ENCODE measurements at regions not wholly inside any gene's neighbourhood (a gene's known extent, or its start where the extent isn't known, plus 50 kb on each side); places are given as distances from the start of the nearest gene placed in this dataset.

DNA sequence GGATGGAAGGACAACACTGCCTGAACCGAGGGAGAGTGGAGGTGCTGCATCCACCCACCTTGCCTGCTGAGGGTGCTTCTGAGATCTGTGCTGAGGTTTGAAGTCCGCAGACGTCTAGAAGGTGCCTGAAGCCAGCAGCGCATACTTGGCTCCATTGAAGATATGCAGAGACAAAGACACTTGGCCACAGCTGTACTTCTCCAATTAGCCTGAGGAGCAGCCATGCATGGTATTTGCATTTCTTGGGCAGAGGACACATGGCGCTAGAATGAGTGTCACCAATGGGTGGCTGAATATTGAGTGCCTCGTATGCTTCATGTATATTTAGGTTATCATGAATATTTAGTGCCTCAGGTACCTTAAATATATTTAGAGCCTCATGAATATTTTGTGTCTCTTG is 128.7 kb upstream of the ATP6AP2 start:
- no peak for DNase-seq (ENCODE audit: low read depth in 3 of 3)

DNA sequence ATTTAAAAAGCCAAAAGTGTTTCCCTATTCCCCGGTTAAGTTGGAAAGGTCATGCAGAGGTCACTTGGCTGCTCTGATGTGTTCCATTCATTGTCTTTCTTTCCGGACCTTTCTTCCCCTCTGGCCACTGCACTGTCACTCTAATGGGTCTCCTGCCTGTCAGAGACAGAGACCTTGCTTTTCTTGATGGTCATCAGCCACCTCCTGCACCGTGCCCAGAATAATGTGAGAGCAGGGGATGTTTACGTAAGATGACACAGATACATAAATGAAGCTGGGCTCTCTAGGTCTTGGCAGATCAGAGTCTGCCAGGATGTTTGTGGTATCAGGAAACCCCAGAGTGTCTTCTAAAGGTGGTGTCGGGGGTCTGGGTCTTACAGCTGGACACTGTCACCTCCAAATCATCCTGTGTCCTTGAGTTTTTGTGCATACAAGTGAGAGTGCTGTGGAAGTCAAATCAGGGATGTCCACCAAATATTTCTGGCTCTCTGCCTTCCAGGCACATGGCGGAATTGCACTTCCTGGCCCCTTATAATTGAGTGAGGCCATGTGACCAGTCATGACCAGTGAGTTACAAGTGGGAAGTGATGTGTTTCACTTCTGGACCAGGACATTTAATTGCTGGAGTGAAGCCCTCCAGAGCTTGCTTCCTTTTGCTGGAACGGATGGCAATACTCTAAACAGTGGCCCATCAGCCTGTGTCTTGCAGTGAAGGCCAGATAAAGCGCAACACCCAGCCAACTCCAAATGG is 130.6 kb upstream of the ATP6AP2 start:
- DNase-seq (ENCODE audit: low read depth in 3 of 3): no peak

- DNase-seq (ENCODE audit: low read depth in 3 of 3): no peak
Measured at GRCh38 chrX:40449396-40449795, 131.4 kb upstream of the ATP6AP2 start.

DNA sequence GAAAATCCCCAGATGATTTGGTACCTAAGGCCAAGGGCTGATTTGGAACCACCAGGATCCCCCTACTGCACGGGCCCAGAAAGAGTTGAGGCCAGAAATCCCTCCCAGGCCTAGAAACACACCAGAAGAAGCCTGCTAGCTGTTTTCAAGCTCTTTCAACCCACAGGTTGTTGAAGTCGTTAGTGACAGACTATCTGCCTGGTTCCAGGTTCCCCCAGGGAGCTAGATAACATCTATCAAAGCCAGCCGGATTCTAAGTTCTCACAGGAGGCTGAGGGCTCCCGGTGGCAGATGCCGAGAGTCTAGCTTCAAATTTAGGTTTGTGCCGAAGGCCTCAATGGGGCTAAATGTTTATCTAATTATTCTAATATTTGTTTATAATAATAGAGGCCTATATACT is 132.0 kb upstream of the ATP6AP2 start:
- DNase-seq (ENCODE audit: low read depth in 3 of 3): no peak

GRCh38 chrX:40446921-40447320 is 133.8 kb upstream of the ATP6AP2 start:
- no peak for DNase-seq (ENCODE audit: low read depth in 3 of 3)

GRCh38 chrX:40445691-40446090 is 135.1 kb upstream of the ATP6AP2 start:
- no peak for DNase-seq (ENCODE audit: low read depth in 3 of 3)

DNA sequence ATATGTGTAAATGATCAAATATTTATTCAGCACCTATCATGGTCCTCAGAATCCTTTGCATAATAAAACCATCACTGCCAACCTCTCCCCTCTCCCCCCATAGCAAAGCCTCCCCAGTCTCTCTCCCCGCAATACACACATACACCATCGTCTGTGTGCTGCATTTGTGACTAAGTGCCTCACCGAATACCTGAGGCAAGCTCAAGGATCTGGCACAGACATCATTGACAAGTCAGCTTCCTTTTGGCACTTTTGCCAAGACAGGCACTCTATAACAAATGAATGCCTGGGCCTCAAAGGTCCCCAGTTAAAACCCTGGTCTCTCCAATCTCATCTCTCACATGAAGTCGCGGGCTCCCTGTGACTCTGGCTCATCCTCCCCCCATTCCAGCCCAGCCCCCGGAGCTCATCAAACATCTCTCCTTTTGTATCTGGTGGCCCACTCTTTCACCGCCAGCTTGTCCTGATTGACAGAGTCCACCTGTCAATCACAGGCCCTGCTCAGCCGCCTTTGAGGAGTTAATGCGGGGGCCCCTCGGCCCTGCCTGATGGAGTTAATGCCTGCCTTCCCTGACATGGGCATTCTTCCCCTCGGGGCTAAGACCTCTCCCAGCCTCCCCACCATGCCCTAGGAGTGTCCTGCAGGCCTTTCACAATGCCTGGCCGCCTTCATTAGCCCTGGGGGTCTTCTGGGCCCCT is 135.8 kb upstream of the ATP6AP2 start:
- no peak for DNase-seq (ENCODE audit: low read depth in 3 of 3)

DNA sequence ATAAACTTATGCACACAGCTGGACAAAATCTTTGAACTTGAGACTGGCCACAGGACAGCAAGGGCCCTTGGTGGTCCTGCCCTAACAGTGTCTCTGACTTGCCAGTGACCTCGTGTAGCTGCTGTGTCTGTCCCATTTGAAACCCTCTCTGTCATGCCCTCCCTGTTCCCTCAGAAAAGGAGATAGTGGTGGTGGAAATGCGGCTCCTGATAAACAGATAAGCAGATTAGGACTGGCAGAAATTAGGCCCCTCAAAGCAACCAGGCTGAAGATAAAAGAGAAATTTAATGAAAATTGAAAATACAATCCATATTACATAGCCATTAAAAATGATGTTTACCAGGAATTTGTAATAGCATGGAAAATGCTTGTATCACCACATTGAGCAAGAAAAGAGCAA is 136.6 kb upstream of the ATP6AP2 start:
- DNase-seq (ENCODE audit: low read depth in 3 of 3): no peak

DNA sequence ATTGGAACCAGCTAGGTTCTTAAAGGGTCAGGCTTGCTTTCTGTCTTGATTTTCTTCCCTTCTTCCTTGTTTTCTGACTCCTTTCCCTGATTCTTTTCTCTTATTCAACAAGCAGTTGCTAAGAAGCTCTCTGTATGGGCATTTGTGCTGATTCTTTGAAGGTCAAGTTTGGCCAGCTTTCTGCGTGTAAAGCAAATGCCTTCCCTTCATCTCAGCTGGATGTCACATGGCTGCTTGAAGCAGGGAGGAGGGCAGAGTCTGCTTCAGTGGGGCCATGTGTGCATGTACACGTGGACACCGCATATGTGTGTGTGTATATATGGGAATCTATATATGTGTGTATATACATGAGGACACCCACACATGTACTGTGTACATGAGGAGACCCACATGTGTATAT is 139.9 kb upstream of the ATP6AP2 start:
- no peak for DNase-seq (ENCODE audit: low read depth in 3 of 3)

DNA sequence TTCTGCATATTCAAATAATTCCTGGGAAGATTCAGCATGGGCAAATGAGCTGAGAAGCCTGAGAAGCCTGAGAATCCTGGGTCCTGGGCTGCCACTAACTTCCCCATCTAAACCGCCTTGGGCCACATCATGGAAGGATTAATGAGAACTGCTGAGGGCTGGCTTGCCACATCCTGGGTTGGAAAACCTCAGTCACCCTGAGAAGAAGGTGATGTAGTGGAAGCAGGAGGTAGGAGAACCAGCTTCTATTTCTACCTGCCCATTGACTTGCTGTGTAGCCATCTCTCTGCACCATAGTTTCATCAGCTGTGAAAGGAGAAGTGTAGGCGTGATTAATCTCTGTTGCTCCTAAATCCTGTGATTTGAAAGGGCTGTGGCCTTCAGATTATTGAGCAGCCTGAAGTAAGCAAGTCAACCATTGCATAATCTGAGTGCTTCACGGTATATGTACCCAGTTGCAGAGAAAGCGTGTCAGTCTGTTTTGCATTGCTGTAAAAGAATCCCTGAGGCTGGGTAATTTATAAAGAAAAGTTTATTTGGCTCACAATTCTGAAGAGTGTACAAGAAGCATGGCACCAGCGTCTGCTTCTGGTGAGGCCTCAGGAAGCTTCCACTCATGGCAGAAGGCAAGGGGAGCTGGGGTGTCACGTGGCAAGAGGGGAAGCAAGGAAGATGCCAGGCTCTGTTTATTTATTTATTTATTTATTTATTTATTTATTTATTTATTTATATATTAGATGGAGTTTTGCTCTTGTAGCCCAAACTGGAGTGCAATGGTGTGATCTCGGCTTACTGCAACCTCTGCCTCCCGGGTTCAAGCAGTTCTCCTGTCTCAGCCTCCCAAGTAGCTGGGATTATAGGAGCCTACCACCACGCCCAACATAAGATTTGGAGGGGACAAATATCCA is 140.9 kb upstream of the ATP6AP2 start:
- no peak for DNase-seq (ENCODE audit: low read depth in 3 of 3)

DNA sequence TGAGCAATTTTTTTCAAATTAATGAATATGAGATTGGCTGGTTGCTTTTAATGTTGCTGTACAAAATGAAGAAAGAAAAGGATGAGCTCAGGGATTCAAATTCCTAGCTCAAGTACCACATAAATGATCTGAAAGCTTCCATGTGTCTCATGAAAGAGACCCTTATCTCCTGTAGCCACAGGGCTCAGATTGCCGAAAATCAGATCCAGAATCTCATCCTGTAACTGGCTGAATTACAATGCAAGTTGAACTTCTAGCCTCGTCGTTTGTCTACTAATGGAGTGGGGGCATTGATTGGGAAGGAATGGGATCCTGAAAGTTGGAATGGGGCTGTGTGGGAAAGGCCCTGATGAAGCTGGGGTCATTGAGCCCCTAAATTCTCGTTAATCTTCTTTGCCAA is 143.4 kb upstream of the ATP6AP2 start:
- DNase-seq (ENCODE audit: low read depth in 3 of 3): no peak

GRCh38 chrX:40434947-40435346 is 145.8 kb upstream of the ATP6AP2 start:
- no peak for DNase-seq (ENCODE audit: low read depth in 3 of 3)

- DNase-seq (ENCODE audit: low read depth in 3 of 3): no peak
Measured at GRCh38 chrX:40434443-40434842, 146.3 kb upstream of the ATP6AP2 start.

- no peak for DNase-seq (ENCODE audit: low read depth in 3 of 3)
Measured at GRCh38 chrX:40433160-40433559, 147.6 kb upstream of the ATP6AP2 start.

DNA sequence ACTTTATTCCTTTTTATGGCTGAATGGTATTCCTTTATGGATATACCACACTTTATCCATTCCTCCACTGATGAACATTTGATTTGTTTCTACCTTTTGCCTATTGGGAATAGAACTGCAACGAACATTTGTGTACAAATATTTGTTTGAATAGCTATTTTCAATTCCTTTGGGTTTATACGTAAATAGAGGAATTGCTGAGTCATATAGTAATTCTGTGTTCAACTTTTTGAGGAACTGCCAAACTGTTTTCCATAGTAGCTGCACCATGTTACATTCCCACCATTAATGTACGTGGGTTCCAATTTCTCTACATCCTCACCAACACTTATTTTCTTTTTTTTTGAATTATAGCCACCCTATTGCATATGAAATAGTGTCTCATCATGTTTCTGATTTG is 156.5 kb upstream of the ATP6AP2 start:
- no peak for DNase-seq (ENCODE audit: low read depth in 3 of 3)

DNA sequence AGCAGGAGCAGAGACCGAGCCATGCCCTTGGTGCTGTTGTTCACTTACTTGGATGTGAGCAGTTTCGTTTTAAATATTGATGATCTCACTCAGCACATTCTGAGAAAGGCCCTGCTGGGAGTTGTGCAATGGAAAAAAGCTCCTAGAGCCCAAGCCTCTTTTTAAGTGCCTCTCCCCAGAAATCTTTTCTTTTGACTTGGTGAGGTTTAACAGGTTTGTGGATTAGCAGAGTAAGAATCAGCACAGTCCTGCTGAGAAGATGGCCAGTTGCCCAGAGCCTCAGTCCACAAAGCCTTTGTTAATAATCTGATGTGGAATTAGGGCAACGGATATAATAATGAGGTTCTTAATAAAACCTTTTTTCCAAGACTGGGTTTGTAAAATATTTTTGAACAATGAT is 157.5 kb upstream of the ATP6AP2 start:
- DNase-seq (ENCODE audit: low read depth in 3 of 3): no peak

- no peak for DNase-seq (ENCODE audit: low read depth in 3 of 3)
Measured at GRCh38 chrX:40422021-40422420, 158.7 kb upstream of the ATP6AP2 start.

DNA sequence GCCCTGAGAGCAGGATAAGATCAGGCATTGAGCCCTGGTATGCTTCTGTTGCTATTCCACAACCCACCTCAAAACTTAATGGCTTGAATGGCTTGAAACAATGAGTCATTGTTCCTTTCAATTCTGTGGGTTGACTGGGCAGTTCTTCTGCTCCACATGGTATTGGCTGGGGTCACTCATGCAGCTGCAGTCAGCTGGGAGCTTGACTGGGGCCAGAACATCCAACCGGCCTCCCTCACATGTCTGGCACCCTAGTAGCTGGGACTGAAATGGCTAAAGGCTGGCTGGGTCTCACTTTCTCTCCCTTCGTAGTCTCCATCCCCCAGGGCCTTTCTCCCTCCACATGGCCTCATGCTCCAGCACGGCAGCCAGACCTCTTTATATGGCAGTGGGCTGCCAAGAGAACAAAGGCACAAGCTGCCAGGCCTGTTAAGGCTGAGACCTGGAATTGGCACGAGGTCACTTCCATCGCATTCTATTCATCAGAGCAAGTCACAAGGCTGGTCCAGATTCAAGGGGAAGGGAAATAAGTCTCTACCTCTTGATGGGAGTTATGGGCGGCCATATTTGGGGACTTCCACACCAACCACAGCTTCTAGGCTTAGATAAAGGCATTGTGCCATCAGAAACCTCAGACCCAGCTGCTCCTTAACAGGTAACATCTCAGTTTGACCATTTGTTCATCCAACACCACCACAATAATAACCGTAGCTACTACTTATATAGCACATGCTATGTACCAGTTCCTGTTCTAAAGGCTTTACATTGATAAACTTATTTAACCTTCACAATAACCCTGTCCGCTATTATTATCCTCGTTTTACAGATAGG is 159.7 kb upstream of the ATP6AP2 start:
- DNase-seq (ENCODE audit: low read depth in 3 of 3): no peak

- DNase-seq (ENCODE audit: low read depth in 3 of 3): no peak
Measured at GRCh38 chrX:40418813-40419195, 162.0 kb upstream of the ATP6AP2 start.

DNA sequence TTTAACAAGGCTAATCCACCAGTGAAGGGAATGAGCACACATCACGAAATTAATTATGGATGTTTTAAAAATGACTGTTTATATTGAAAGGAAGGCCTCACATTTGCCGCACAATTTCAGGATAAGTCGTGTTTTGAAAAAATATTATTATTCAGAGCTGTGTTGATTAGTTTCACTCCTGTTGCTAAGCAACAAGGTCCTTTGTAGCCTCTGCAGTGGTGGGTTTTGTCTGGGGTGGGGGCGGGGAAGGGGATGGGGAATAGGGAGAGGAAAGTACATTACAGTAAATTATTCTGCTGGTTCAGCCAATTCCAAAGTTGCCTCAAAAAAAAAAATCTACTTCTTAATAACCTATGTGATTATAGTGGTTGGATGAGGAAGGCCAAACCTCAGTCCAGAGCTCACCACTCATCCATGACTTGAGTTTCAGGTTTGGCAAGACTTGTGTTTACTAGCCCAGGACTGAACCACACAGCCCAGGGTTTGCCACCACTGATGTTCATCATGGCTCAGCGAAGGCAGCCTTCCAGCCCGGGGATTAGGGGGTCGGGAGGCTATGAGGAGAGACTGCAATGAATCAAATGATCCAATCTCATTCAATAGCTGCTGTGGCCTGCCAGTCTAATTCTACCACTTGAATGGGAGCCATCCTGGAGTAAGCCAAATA is 162.5 kb upstream of the ATP6AP2 start:
- no peak for DNase-seq (ENCODE audit: low read depth in 3 of 3)

- DNase-seq (ENCODE audit: low read depth in 3 of 3): no peak
Measured at GRCh38 chrX:40415675-40416074, 165.1 kb upstream of the ATP6AP2 start.

Data from stimulated activated CD4-positive, alpha-beta T cell treated with anti-CD3 and anti-CD28 coated beads, TNF-alpha, amount 100 ng/mL, for 4 hours (primary cell).